Bronchial epithelial cell (primary cell): ENCODE measurements at regions not wholly inside any gene's neighbourhood (a gene's known extent, or its start where the extent isn't known, plus 50 kb on each side); places are given as distances from the start of the nearest gene placed in this dataset.

Experiments
- DNase-seq: peaks from one replicate; pipeline ENCODE4 v3.0.0-alpha.2; 2010; ENCODE audit warnings: low read depth
- FAIRE-seq: peaks from 2 replicates; lab custom pipeline; 2011; peaks lifted over from hg19 to GRCh38; lab: Jason Lieb, UNC
- H3K27me3 ChIP-seq: 2 replicates; pipeline ENCODE4 v1.5.1; 2011; ENCODE audit warnings: low read length; ENCODE audit not compliant: control insufficient read depth, insufficient read depth
- H3K36me3 ChIP-seq: 2 replicates; pipeline ENCODE4 v1.5.1; 2011; ENCODE audit warnings: low read length; ENCODE audit not compliant: control insufficient read depth, insufficient read depth
- H3K4me3 ChIP-seq: 2 replicates; pipeline ENCODE4 v1.5.1; 2011; ENCODE audit warnings: mild to moderate bottlenecking, low read depth, low read length, control low read depth
- CTCF ChIP-seq: IDR thresholded peaks from 2 replicates; pipeline ENCODE4 v1.5.1; 2011; ENCODE audit warnings: mild to moderate bottlenecking, moderate library complexity, low read length, control low read depth, inconsistent platforms; ENCODE audit not compliant: insufficient read depth, severe bottlenecking

- Histone ChIP-seq H3K4me3 (no peak overlapping the region), H3K36me3 (no peaks in the 10 kb centered on the region), H3K27me3 (peaks cover 19% of the 10 kb centered on the region)
- TF ChIP-seq CTCF = no peak
- FAIRE-seq (no peak), DNase-seq (no peak)
Measured at GRCh38 chrX:120001787-120002186, 58.2 kb upstream of the NKAP start.

GRCh38 chrX:120000490-120001246 is 57.1 kb upstream of the NKAP start:
- peak; percentile 53 for DNase-seq
- Histone ChIP-seq H3K36me3 (no peaks in the 10 kb centered on the region), H3K4me3 (no peak overlapping the region), H3K27me3 (peaks cover 29% of the 10 kb centered on the region)
- TF ChIP-seq CTCF = no peak
- FAIRE-seq = no peak

- H3K27me3 ChIP-seq = peaks cover 34% of the 10 kb centered on the region
- H3K4me3 ChIP-seq = no peak overlapping the region
- no peak for TF ChIP-seq CTCF
- FAIRE-seq = no peak
- no peaks in the 10 kb centered on the region for H3K36me3 ChIP-seq
- DNase-seq = no peak
Measured at GRCh38 chrX:119999087-119999634, 55.6 kb upstream of the NKAP start.

- no peak for DNase-seq
- no peak overlapping the region for H3K4me3 ChIP-seq
- no peaks in the 10 kb centered on the region for H3K36me3 ChIP-seq
- no peak for FAIRE-seq
- no peak for TF ChIP-seq CTCF
- peaks cover 34% of the 10 kb centered on the region for H3K27me3 ChIP-seq
Measured at GRCh38 chrX:119997570-119997969, 54.0 kb upstream of the NKAP start.

- Histone ChIP-seq H3K27me3 (peaks cover 36% of the 10 kb centered on the region), H3K36me3 (no peaks in the 10 kb centered on the region), H3K4me3 (no peak overlapping the region)
- DNase-seq (no peak), FAIRE-seq (no peak)
- TF ChIP-seq CTCF = no peak
Measured at GRCh38 chrX:119996600-119997524, 53.3 kb upstream of the NKAP start.
